Retina (tissue), 1 donor: ENCODE measurements at regions not wholly inside any gene's neighbourhood (a gene's known extent, or its start where the extent isn't known, plus 50 kb on each side); places are given as distances from the start of the nearest gene placed in this dataset.
A peak's percentile ranks its signal among the peaks of the same experiment; 100 is the strongest.

Experiments used
- DNase-seq: peaks from one replicate; pipeline ENCODE4 v3.0.0-alpha.2; 2016

DNA sequence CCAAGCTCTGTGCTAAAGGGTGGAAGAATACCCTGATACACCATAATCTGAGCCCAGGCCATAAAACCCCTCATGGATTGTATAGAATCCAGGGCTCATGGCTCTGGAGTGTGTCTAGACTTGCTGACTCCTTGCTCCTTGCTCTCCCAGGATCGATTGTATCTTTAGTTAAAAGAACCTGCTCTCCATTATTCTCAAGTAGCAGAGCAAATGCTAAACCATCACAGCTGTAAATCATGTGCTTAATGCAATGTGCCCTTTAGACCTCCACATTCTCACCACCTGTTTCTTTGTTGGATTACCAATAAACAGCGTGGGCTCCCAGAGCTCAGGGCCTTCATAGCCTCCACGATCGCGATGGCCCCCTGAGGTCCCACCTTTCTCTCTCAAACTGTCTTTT lies 411.6 kb upstream of the FBXO33 start:
- no peak for DNase-seq

DNA sequence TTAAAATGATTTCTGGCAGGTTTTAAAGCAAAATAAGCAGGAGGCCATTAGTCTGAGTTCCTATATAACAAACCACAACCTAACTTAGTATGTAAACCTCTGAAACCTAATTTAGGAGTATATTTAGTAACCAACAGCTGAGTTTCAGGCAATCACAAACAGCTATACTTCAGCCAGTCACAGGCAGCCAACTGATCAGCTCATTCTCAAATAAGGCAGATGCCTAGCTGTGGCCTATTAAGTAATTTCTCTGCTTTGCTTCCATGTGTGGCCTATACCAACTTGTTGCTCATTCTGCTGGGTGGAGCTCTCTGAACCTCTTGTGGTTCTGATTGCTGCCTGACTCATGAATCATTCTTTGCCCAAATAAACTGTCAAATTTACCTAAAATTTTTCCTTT lies 408.9 kb upstream of the FBXO33 start:
- DNase-seq: no peak

DNA sequence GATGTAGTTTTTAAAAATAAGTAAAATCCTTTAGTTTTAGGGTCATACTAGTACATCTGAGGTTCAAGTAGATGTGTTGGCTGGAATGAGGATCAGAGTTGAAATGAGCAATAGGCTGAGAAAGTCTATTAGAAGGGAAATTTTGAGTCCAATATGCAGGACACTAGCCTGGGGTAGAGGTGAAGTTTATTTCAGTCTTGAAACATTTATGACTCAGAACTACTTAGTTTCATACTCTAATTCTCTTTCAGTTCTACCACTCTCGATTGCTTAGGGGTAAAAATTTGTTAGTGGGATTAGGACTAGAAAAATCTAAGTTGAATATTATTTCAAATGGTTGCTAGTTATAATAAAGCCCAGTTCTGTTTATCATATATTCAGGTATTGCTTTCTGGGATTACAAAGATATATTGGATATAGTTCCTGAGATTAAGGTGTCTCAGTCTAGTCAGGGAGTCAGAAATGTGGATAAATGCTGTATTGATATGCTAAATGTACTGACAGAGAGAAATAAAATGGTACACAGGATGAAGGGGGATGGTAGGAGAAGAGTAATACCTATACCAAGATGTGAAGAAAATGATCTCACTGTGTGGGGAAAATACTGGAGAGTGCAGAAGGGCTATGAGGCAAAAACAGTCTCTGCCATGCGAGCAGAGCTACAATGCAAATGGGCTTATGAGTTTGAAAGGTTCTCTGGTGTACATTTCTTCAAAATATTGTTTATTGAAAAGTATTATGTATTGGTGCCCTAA lies 395.8 kb upstream of the FBXO33 start:
- DNase-seq: no peak

DNA sequence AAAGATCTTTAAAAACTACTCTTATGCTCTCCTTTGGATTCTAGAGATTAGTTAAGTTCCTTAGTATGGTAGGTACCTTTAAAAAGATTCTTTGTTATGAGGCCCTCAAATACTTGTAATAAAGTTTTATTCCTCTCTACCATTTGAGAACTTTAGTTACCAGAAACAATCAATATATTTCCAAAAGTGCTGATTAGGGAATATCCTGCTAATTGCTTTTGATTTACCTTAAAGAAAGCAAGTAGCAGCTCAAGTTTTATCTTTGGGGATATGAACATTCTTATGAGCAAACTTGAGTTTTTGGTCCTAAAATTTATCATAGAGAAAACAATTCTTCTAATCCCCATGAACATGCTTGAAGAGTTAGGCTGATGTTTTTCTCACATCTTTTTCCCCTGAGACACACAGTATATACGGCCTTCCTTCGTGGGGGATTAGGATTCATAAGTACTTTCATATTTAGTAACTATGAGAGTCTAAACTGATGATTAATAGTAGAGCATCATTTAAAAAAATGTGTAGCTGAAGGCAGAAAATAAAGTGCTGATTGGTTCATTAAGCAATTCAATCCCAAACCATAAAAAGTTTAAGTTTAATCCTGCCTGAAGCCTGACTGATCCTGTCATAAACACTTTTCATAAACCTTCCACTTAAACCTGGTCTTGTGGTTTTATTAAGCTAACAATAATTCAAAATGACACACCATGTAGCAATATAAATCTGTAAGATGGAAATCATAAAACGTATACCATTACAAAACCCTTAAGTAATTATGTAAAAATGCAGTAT lies 380.5 kb upstream of the FBXO33 start:
- DNase-seq: peak; percentile 6

DNA sequence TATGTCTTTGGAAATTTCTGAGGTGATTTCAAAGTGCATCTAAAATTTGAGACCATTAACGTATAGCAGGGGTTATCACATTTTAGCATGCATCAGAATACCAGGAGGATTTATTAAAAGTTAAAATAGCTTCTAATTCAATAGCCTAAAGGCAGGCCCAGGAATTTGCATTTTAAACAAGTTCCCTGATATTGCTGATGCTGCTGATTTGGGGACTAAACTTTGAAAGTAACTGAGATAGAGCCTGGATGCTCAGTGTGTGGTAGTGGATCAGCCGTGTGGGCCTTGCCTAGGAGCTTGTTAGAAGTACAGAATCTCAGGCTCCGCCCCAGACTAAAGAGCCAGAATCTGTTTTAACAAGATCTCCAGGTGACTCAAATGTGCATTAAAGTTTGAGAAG lies 375.0 kb upstream of the FBXO33 start:
- DNase-seq: no peak

DNA sequence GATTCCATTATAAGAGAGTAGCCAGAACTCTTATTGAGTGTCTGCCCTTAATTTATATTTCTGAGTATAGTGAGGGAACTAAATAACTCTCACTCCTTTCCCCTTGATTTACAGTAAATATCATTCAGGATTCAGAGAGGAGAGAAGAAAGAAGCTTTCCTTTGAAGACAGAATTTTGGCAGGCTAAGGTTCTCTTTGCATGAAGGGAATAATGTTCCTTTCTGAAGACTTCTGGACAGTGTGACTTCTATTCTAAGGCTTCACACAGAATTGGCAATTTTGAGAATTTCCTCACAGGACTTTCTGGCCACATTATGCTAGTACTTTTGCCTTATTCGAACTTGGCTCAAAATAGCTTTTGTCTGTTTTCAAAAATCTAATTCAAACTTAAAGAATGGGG lies 352.2 kb upstream of the FBXO33 start:
- DNase-seq: no peak

DNA sequence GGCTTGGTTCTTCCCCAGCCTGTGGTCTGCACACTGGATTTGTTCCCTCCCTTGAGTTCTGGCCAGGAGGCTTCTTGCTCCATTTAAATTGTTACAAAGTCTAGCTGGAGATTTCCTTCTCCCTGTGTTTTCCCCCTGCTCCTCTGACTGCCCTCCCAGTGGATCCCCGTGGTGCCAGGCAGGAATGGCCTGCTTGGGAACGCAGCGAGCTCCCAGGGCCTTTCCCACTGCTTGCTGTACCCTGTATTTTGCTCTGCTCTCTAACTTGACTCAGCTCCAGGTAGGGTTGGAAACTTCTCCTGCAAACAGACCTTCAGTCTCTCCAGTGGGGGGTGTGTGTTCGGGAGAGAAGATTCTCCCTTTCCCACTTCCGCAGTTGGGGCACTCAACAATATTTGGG lies 349.2 kb upstream of the FBXO33 start:
- no peak for DNase-seq

DNA sequence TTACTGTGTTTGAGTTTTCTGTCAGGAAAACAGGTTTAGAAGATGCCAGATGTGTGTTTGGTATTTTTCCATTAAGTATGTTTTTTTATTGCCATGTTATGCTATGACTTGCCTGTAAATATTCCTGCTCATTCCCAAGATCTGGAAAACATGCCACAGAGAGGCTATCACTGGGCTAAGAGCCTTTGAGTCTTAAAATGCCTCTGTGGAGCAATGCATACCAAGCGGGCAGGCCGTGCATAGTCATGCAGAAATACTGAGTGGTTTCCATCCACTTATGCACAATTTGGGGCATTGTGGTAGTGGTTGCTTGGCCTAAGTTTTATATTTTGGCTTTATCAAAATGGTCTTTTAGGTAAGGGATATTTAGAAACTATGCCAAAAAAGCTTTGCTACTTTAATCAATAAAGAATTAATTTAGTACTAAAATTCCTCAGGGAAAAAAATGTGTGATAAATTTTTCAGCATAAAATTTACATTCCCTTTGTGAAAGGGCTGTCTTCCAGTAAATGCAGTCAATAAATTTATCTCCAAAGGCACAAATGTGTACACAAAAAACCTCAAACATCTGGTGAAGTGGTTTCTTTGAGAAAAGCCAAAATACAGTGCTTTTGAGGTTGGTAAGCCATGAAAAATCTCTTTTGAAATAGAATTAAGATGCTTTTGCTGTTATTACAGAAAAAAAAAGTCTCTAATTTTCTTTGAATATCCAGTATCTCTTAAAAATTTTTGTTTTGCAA lies 341.3 kb upstream of the FBXO33 start:
- DNase-seq: no peak

DNA sequence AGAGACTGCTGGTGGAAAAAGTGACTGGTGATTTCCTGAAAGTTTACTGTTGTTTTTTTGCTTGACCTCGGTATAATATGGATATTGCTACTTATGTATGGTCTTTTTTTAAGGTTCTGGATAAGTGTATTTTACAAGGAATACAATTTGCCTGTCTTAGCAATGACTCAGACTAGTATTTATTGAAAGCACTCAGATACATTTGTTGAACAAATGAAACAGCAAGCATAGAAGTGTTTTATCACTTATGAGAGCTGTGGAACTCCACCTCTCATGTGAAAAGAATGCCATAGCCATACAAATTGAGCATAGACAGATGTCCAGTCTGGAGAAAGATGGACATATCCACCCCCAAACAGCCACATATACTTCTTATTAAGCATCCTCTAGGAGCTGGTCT lies 340.4 kb upstream of the FBXO33 start:
- DNase-seq: no peak

DNA sequence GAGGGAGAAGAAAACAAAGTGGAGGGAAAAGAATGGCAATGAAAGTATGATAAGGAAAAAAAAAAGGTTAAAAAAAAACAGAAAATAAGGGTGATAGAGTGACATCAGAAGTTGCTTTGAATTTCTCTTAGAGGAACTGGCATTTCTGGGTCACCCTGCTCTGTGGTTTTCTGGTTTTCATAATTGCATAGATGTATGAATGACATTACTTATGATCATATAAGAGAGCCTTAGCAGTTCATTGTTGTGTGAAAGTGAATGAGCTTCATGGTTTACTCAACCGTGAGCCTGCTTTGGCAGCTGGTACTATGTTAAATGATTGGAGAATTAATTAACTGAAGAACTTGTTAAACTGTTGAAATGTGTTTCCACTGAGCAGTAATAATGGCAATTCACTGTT lies 336.4 kb upstream of the FBXO33 start:
- no peak for DNase-seq

DNA sequence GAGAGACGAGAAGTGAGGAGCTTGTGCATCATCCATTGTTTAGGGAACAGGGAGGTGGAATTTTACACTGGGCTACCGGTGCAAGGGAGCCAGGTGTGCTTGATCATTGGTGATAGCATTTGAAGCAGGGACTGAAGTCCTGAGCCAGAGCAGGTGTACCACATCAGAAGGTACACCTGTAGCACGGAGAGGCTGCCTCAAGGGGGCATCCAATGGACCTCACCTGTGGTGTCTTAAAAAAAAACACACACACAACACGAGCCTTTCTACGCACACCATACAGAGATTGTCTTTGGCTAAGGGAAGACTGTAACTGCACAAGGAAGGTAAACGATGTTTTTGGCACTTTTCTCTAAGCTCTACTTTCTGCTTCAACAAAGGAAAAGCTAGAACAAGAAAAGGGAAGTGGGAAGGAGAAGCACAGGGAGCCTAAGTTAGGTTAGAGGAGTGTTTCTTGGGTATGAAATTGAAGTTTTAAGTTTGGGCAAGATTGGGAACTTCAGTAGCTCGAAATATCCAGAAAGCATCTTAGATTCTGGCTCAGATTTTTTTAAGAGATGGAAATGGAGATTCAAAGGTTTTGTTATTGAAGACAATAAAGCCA lies 334.3 kb upstream of the FBXO33 start:
- no peak for DNase-seq

DNA sequence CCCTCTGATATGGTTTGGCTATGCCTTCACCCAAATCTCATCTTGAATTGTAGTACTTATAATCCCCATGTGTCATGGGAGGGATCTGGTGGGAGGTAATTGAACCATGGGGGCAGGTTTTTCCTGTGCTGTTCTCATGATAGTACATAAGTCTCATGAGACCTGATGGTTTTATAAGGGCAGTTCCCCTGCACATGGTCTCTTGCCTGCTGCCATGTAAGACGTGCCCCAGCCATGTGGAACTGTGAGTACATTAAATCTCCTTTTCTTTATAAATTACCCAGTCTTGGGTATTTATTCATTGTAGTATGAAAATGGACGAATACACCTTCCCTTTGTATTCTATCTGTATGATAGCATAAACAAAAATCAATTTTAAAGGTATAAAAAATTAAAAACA lies 333.4 kb upstream of the FBXO33 start:
- no peak for DNase-seq

DNA sequence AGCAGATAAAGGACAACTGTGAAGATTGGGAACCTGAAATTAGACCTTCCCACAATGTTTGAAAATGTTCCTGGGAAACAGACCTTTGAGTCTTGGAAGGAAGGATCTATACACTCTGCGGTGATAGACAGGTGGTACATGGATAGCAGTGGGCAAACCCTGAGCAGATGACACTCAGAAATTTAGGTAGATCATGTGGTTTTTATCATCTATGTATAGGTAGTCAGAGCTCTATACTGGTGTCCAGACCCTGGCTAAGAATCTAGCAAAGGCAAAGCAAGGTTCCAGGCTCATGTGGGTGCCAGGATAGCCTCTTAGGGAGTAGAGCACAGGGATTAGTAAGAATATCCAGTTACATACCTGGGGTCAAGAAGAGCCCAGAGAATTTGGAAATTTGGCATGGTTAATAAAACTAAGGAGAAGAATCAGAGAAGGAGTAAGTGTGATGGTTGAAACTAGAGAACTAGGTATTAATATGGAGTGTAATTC lies 331.2 kb upstream of the FBXO33 start:
- DNase-seq: no peak

DNA sequence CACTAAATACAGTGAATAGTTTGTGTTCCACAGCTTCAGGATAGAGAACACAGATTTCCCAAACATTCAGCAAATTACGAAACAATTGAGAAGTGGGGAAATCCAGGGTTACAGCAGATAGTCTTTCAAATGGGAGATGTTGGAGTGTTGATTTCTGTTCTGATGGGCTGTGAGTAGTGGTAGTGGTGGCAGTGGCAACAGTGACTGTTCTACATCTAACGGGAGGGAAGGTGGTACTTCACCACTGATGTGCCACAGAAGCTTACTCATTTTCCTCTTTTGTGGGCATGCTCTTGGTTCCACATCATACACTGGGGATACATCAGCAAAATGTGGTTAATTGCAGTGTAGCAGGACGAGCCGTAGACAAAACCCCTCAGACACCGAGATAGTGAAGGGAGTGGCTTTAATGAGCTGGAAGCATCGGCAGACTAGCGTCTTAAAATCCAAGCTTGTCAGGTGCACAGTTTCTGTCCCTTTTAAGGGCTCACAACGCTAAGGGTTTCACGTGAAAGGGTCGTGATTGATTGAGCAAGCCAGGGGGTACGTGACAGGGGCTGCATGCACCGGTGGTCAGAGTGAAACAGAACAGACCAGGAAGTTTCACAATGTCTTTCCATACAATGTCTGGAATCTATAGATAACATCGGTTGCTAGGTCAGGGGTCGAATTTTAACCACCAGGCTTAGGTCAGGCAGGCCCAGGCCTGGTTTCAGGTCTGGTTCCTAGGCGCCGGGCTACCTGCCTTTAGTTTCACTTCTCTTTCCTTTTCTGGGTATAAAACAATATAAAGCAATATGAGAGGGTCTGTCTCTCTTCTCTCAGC lies 330.6 kb upstream of the FBXO33 start:
- DNase-seq: no peak

DNA sequence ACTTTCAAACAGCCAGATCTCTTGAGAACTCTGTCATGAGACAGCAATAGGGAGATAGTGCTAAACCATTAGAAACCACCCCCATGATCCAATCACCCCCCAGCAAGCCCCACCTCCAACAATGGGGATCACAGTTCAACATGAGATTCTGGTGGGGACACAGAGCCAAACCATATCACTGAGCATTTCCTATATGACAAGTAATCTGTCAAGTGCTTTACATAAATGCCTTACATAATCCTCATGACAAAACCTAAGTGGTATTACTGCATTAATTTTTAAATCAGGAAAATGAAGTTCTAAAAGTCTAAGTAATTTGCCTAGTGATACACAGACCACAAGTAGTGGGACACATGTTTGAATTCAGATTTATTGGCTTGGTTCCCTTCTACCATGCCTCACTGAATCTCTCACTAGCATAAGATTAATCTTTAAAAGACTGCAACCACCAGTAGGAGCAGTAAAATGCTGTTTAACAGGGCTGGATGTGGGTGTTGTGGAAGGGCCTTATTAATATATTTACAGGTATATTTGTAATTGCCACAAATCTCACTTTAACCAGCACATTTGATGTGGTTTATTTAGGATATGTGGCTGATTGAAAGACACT lies 323.1 kb upstream of the FBXO33 start:
- DNase-seq: no peak

DNA sequence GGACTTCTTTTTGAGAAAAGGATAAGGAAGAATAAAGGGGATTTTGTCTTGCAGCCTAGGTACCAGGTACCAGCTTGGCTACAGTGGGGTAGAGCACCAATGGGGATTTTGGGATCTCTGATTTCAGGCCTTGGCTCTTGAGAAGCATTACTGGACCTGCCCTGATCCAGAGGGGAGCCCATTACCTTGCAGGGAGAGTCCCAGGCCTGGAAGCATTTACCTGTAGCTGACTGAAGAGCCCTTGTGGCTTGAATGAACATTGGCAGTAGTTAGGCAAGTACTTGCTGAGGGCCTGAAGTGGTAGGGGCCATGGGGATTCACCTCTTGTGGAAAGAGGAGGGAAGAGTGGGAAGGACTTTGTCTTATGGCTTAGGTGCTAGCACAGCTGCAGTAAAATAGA lies 308.2 kb upstream of the FBXO33 start:
- DNase-seq: no peak

DNA sequence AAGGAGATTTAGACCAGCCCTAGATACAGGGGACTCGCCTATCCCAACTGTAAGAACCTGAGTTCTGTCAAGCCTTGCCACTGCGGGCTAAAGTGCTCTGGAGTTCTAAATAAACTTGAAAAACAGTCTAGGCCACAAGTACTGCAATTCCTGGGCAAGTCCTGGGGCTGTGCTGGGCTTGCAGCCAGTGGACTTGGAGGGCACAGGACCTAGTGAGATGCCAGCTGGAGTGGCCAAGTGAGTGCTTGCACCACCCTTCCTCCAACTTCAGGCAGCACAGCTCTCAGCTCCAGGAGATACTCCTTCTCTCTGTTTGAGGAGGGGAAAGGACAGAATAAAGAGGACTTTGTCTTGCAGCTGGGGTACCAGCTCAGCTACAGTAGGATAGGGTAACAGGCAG lies 307.6 kb upstream of the FBXO33 start:
- no peak for DNase-seq

DNA sequence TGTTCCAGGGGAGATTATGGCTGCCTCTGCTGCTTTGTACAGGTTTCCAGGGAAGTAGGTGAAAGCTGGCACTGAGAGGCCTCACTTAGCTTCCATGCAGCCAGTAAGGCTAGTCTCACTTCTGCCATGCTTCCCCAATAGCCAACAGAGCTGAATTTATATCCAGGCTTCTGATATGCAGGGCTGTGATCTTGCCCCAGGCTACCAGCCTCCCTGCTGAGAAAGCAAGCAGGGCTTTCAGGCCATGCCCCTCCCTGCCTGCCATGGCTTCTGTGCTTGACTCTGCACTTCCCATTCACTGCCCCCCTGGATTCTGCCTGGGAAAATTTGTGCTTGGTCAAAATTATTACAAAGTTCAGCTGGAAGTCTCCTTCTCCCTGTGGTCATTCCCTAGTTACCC lies 302.1 kb upstream of the FBXO33 start:
- DNase-seq: no peak

DNA sequence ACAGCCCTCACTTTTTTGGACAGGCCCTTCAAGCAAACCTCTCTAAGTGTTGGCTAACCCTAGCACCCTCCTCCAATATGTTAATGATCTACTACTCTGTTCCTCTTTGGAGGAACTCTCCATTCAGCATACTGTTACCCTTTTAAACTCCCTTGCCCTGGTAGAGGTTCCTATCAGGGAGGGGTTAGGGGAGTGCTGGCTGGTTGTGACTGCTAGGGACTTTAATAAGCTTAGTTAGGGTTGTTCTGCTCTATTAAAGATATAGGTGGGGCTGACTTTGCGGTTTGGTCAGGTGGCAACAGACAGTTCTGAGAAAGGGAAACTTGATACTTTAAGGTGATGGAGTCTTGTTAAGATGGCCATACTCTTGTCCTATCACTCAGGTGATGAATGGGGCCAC lies 301.5 kb upstream of the FBXO33 start:
- no peak for DNase-seq

DNA sequence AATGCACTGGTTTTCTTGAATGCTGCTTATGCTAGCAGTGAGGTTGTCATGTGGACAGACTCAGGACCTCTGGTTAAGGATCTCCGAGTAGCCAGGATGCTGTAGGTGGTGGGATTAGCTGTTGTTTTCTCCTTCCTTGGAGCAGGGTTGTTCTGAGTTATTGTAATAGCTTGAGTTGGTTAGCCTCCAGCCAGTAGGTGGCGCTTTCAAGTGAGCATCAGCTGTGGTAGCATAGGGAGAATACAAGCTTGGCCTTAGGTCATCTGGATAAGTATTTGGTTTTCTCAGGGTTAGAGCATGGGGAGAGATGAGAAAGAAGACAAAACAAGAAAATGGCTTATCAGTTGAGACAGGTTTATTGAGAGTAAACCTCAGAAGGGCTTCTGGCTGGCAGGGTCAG lies 299.7 kb upstream of the FBXO33 start:
- no peak for DNase-seq

DNA sequence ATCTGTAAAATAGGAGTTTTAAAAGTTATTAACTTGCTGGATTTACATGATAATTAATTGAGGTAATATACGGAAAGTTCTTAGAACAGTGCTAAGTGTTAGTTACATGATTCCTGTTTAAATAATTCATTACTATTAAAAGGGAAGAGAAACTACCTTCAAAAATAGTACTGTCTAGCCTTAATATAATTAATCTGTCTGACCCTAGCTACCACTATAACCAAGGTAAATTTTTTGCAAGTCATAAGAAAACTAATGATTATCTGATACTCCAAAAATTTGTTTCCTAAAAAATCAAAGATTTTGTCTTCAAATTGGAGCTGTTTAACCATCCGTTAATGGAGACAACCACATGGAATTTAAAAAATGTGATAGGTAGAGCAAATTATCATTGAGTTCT lies 294.3 kb upstream of the FBXO33 start:
- DNase-seq: no peak
